DMS 273 treated with DMSO at 0.1 percent for 48 hours (cell line): ENCODE measurements at regions not wholly inside any gene's neighbourhood (a gene's known extent, or its start where the extent isn't known, plus 50 kb on each side); places are given as distances from the start of the nearest gene placed in this dataset.
"Not testable (repeated sequence)": the region's sequence is repeated elsewhere in the genome, so short reads cannot be mapped to it uniquely, and the experiment has no call there.

Experiments used
- DNase-seq: peaks from one replicate; lab custom pipeline; 2025; lab: John Stamatoyannopoulos, UW

DNA sequence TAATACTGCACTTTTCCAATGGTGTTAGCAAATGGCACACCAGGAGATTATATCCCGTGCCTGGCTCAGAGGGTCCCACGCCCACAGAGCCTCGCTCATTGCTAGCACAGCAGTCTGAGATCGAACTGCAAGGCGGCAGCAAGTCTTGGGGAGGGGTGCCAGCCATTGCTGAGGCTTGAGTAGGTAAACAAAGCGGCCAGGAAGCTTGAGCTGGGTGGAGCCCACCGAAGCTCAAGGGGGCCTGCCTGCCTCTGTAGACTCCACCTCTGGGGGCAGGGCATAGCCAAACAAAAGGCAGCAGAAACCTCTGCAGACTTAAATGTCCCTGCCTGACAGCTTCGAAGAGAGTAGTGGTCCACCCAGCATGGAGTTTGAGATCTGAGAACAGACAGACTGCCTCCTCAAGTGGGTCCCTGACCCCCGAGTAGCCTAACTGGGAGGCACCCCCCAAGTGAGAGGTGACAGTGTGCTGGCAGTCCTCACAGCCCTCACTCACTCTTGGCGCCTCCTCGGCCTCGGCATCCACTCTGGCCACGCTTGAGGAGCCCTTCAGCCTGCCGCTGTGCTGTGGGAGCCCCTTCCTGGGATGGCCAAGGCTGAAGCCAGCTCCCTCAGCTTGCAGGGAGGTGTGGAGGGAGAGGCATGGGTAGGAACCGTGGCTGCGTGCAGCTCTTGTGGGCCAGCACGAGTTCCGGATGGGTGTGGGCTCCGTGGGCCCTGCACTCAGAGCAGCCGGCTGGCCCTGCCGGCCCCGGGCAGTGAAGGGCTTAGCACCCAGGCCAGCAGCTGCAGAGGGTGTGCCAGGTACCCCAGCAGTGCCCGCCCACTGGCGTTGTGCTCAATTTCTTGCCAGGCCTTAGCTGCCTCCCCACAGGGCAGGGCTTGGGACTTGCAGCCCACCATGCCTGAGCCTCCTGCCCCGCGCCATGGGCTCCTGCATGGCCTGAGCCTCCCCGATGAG is 188.0 kb downstream of the MMUT start:
- DNase-seq, result not testable (repeated sequence)

DNA sequence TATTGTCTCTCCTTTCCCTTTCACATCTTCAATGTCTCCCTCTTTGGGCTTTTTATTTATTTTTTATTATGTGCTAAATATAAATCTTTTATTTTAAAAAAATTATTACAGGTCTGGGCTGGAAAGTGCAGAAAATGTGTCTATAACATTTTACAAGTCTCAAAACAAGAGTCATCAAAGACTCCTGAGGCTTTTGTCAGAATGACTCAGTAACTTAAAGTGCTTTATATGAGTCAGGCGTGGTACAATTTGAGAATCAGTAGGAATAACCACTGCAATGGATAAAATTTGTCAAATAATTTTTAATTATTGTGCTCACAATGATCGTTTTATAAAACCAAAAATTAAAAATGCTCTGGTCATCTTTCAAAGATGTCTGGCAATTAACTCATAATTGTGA is 193.9 kb downstream of the MMUT start:
- DNase-seq, result no peak

DNA sequence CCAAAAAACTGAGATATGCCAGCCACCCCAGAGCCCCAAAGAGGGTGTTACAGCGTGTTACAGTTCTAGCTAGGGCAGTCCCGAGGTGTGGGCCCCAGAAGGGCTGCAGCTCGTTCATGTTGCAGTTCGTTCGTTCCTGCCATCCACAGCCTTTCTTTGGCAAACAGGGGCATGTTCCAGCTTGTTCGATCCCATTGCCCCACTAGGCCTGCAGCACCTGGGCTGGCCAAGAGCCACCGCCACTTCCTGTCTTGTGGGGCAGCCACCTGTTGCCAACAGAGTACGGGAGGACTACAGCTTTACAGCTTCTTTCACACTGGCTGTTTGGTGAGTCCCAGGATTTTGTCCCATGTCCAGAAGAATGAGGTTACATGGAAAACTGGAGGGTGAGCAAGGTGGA is 198.1 kb downstream of the MMUT start:
- no peak for DNase-seq

DNA sequence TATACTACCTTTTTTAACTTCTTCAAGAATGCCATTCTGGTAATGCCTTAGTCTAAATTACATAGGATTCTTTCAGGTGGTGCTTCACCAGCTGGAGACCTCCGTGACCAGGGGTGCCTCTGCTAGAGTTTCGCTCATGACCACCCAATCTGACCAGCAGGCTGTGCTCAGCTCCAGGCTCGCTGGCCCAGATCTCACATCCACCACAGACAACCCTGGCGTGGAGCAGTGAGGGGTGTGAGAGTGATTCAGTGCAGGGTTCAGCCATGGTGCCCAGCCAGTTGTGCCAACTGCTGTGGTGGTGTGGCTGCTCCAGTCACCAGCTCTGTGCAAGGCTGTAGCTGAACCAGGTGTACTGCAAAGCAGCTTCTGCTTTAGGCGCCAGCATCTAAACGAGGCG is 198.6 kb downstream of the MMUT start:
- DNase-seq, result no peak

DNA sequence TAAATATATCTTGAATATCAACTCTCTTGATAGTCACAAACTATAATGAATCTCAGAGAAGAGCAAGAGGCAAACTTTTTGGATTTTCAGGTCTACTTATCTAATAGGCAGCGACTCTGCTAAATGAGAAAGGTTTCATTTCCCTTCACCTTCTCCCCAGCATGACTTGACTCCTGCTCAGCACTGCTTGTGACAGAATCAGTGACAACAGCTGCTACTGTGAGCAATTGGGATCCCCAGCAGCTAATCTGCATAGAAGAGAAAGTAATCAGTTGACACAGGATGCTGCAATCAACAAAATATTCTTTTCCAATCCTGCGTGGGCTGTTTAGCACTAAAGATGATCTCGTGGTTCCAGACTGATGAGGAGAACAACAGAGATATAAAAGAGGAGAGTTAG is 205.5 kb downstream of the MMUT start:
- no peak for DNase-seq

DNA sequence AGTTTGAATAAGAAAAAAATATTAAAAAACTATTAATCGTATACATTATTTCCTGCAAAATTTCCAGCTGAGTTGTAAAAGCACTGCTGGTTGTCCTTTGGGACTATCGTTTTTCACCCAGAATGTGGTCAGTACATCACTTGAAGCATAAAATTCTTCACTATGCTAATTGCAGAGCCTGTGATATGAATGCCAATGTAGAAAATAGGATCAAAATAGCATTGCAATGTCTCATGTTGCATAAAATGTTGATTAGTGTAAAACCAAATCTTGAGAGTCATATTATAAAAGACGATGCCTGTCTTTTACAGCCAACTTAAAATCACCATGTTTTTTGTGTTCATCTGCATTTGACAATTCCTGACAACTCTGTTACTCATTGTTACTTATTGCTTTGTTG is 207.7 kb downstream of the MMUT start:
- DNase-seq, result no peak

DNA sequence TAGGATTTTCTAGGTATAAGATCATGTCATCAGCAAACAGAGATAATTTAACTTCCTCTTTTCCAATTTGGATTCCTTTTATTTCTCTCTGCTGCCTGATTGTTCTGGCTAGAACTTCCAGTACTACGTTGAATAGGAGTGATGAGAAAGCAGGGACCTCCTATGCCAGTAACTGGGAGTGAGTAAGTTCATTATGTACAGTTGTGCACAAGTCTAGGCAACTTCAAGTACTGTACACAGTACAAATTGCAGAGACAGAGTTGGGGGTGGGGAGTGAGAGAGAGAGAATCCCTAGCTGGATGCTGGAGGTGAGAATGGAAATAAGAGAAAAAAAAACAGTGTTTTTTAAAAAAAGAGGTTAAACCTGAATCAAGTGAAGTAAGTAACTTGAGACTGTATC is 210.2 kb downstream of the MMUT start:
- DNase-seq, result no peak

DNA sequence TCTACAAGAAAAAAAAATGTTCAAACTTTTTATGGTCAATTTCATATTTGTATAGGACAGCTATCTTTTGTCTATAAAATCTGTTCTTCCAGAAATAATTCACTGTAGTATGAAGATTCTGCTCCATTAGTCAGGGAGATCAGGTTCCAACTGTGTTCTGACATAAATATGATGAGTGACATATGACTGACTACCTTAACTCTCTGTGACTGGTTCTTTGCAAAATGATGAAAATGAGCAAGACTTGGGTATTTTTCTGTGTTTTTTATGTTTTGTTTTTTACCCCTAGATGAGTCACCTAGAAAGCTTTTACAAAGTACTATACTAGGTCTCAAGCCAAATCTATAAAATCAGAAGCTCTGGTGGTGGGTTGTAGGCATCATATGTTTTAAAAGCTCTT is 229.6 kb downstream of the MMUT start:
- DNase-seq, result no peak

DNA sequence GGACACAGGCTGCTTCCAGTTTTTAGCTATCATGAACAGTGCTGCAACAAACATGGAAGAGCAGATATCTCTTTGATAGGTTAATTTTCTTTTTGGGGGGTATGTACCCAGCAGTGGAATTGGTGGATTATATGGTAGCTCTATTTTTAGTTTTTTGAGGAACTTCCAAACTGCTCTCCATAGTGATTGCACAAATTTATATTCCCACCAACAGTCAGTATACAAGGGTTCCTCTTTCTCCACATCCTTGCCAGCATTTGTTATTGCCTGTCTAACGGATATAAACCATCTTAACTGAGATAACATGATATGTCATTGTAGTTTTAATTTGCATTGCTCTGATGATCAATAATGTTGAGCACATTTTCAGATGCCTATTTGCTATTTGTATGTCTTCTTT is 237.6 kb downstream of the MMUT start:
- DNase-seq, result no peak

DNA sequence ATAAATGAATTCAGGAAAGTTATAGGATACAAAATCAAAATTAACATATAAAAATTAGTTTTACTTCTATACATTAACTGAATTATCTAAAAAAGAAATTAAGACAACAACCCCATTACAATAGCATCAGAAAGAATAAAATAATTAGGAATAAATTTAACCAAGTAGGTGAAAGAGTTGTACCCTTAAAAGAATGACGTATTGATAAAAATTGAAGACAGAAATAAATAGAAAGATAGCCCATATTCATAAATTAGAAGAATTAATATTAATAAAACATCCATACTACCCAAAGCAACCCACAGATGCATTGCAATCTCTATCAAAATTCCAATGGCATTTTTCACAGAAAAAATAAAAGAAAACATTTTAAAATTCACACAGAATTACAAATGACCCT is 242.8 kb downstream of the MMUT start:
- DNase-seq, result no peak

DNA sequence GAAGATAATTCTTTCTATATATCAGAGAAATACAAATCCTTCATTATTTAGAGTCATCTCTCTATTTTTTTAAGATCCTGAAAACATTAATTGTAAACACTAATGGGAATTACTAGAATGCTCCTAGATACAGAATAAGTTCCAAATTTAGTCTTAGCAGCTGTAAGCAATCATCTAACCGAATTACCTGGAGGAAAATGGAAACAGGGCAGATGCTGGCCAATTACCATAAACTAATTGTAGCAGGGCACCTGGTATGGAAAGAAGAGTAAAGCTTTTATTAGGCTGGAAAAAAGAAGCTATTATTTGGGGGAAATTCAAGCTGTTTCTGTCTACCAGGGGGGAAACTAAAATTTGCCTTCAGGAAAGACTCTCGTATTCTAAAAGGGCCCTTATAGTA is 257.5 kb downstream of the MMUT start:
- DNase-seq, result no peak

DNA sequence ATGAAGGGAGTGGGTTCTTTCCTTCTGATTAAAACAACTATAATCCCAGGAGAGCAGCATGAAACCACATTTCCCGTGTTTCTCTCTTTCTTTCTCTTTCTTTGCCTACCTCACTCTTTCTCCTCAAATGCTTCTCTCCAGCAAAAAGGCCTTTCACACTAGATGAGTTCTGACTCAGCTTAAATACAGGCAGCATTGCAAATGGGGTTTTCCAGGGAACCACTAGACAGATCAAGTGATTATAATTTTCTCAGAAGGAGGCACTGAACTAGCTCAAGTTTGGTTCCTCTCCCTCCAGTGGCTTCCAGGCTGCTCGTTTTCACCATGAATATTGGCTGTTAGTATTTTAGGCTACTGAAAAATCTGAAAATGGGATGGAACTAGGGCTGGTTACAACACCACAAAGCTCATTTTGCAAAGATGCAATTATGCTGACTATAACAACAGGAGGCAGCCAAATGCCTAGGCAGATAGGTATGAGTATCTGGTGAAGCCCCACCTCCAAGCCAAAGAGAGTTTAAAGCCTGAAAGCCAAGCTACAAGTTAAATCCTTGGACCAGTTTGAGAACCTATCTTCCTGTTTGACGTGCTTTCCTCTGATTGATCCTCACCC is 260.0 kb downstream of the MMUT start:
- no peak for DNase-seq

DNA sequence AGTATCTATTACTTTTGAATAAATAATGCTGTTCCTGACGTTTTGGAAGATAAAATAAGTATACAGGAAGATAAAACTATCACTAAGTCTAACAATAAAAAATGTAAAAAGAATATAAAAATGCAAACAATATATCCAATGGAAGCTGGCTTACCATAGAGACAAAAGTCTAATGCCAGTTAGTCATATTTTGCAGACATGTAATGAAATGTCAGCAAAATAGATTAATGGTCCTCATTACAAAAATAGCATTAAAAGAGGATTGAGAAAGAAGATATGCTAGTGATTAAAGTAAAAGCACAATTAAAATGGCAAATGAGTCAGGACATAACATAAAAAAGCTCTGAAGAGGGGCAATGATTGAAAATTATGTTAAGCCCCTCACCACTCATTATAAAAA is 265.0 kb downstream of the MMUT start:
- DNase-seq, result no peak

DNA sequence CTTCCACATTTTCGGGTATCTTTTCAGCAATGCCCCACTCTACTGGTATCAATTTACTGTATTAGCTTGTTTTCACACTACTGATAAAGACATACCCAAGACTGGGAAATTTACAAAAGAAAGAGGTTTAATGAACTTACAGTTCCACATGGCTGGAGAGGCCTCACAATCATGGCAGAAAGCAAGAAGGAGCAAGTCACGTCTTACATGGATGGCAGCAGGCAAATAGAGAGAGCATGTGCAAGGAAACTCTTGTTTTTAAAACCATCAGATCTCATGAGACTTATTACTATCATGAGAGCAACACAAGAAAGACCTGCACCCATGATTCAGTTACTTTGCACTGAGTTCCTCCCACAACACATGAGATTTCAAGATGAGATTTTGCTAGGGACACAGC is 300.7 kb downstream of the MMUT start:
- DNase-seq, result not testable (repeated sequence)

DNA sequence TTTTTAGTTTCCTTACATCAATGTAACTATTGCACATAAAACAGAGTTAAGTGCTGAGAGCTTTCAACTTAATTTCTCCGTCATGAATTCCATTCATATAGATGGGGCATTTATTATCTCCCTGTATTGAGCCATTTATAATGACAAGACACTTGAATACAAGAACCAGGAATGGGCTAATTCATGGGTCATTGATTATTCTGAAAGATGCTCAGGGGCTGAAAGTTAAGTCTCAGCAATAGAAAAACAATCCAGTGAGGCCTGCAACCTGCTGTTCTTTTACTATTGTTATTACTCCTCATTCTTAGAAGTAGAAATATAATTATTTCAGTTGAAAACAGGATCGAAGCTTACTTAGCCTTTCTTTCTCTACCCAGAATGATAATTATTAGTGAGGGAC is 307.7 kb downstream of the MMUT start:
- no peak for DNase-seq

DNA sequence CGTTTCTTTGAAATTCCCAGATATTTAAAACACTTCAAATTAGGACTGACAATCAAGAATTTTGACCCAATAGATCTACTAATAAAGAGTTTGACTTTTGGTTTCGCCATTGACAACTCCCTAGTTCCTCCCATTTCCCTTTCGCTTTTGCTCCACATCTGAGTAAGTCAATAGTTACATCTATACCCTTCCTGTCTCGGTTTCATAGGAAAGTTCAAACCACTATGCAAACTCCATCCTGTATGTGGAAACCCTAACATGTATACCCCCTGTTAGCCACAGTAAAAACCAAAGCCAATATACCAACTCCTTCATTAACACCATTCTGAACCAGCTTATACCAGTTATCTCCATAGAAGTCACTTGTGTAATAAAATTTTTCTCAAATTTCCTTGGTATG is 311.1 kb downstream of the MMUT start:
- DNase-seq, result no peak

DNA sequence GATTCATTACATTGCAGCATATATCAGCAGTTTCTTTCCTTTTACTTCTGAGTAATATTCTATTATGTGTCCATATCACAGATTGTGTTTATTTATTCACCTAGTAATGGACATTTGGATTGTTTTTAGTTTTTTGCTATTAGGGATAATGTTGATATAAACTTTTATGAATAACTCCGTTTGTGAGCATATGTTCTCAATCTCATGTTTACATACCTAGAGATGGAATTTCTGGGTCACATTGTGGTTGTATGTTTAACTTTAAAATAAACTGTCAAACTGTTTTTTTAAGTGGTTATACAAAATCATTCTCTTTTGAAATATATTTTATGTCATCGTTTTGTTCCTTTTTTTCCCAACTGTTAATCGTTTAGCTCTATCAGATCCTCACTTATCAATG is 311.6 kb downstream of the MMUT start:
- no peak for DNase-seq

DNA sequence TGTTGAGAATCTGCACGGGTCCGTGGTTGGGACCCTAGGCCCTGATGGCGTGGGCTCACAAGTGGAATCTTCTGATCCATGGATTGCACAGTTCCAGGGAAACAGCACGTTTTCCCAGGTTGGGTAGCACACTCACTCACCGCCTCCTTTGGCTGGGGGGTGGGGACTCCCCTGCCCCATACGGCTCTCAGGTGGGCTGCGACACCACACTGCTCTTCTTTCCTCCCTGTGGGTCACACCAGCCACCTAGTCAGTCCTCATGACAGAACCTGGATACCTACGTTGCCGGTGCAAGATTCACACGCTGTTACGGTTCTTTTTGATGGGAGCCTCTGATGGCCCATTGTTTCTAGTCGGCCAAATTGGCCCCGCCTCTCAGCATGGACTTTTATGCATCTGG is 312.0 kb downstream of the MMUT start:
- DNase-seq, result no peak

DNA sequence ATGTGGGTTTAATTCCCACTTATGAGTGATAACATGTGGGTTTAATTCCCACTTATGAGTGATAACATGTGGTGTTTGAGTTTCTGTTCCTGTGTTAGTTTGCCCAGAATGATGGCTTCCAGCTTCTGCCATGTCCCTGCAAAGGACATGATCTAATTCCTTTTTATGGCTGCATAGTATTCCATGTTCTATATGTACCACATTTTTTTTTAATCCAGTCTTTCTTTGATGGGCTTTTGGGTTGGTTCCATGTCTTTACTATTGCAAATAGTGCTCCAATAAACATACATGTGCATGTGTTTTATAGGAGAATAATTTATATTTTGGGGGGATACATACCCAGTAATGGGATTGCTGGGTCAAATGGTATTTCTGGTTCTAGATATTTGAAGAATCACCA is 317.8 kb downstream of the MMUT start:
- DNase-seq, result no peak

DNA sequence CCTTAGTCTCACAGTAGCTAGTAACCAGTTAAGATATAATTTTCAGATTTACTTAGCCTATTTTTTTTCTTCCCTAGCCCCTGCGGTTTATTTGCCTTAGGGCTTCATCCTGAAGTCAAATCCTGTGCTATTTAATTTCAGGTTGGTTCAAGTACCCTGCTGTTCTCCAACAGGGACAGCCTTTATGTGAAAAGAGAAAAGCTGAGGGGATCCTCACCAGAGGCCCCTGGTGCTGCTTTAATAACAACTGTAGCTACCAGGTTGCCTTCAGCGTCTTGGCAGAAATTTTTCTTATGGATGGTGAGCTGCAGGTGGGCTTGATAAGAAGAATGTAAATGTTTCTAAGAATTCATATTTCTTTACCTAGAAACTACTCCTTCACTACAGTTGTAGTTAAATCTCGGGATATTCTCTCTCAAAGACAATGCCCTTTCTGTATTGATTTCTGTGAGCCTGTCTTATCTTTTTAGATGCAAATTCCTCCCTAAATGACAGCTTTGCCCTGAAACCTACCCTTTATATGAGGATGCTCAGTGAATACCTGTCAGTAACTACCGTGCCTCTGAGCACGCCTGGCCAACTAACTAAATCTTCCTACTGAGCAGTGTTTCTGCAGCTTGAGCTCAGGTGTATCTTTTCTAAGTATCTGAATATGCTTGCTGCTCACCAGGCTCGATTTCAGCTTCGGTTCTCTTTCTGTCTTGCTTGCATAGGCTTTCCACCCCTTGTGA is 320.5 kb downstream of the MMUT start:
- DNase-seq, result no peak

DNA sequence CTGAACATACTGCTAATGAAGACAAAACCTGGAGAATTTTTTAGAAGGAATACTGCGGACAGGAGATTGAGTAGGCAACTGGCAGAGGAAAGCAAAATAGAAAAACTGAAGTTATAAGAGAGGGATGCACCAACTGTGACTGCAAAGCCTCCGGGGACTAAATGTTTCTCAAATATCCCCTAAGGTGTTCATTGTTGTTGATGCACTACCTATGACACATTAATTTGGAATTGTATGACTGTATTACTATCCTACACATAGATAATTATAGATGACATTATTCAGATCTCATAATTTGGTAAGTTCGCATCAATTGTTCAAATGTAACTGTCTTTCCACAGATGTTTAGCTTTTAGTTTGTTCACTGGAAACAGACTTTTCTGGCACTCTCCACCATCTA is 341.1 kb downstream of the MMUT start:
- no peak for DNase-seq

DNA sequence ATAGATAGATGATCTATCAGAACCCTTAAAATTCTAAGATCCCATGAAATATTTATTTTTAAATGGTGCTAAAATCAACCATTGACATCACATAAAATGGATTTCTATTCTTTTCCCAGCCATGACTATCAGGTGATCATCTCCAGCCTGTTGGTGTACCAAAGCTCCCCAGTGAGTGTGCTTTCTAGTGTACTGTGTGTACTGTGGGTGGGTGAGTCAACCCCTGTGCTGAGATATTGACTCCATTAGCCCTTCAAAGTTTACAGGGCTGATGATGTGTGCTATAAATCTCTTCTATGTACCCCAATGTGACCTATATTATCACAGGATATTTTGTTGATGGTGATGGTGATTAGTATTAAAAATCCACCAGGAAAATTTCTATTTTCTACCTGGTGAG is 344.6 kb downstream of the MMUT start:
- DNase-seq, result no peak

DNA sequence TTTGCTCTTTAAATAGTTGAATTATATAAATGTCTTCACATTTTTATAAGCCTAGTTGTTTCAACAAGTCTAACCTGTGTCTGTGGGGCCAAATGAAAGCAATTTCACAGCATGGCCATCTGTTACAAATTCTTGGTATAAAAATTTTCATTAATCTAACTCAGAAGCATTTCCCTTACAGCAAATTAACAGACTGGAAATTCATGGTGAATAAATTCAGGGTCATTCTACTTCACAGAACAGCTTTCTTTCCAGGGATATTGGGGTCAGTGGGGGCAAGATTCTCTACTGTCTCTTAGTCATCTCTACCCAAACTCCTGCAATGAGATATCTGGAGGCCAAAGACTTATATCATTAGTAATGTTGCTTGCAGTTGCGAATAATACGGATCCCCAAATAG is 352.1 kb downstream of the MMUT start:
- no peak for DNase-seq
